SU-DHL-6 (cell line): ENCODE measurements at regions not wholly inside any gene's neighbourhood (a gene's known extent, or its start where the extent isn't known, plus 50 kb on each side); places are given as distances from the start of the nearest gene placed in this dataset.

Experiments
- H2AFZ ChIP-seq: fragments of 200-600 bp; sonication (generic); 2 replicates; pipeline ENCODE4 v1.6.1; 2014; ENCODE audit warnings: low read depth, mild to moderate bottlenecking, moderate library complexity, mixed read lengths, antibody characterized with exemption, low read length; ENCODE audit not compliant: severe bottlenecking
- H3F3A ChIP-seq: fragments of 200-600 bp; shearing (Covaris generic); 2 replicates; pipeline ENCODE4 v1.6.0; 2016; ENCODE audit warnings: antibody characterized with exemption, mild to moderate bottlenecking; ENCODE audit not compliant: insufficient read depth
- H3K27ac ChIP-seq: fragments of 200-600 bp; sonication (generic); 2 replicates; pipeline ENCODE4 v1.5.1; 2016; ENCODE audit warnings: low read depth, mild to moderate bottlenecking, low read length, moderate library complexity, mixed read lengths
- H3K27me3 ChIP-seq: fragments of 200-600 bp; sonication (generic), shearing (Covaris generic); 2 replicates; pipeline ENCODE4 v1.6.0; 2014; ENCODE audit warnings: mild to moderate bottlenecking, low read length
- H3K36me3 ChIP-seq: fragments of 200-600 bp; sonication (generic); 2 replicates; pipeline ENCODE4 v1.6.1; 2014; ENCODE audit warnings: mild to moderate bottlenecking, low read length, mixed read lengths
- H3K4me2 ChIP-seq: fragments of 300-600, 200-600 bp; shearing (Covaris generic), sonication (generic); 2 replicates; pipeline ENCODE4 v1.6.0; 2014; ENCODE audit warnings: low read length, low read depth, mild to moderate bottlenecking; ENCODE audit not compliant: poor library complexity, severe bottlenecking
- H3K4me3 ChIP-seq: fragments of 200-600 bp; sonication (generic); 2 replicates; pipeline ENCODE4 v1.5.1; 2014; ENCODE audit warnings: antibody characterized with exemption, low read length, mild to moderate bottlenecking, mixed read lengths; ENCODE audit not compliant: insufficient read depth, poor library complexity, severe bottlenecking
- H3K79me2 ChIP-seq: fragments of 200-600 bp; sonication (generic); 2 replicates; pipeline ENCODE4 v1.6.1; 2014; ENCODE audit warnings: mild to moderate bottlenecking, low read length, moderate library complexity; ENCODE audit not compliant: insufficient read depth
- H3K9ac ChIP-seq: fragments of 200-600 bp; sonication (generic); 2 replicates; pipeline ENCODE4 v1.7.0; 2014; ENCODE audit warnings: mild to moderate bottlenecking, low read length
- H3K9me2 ChIP-seq: fragments of 200-600 bp; sonication (generic); replicated peaks from 2 replicates; pipeline ENCODE4 v1.6.1; 2014; ENCODE audit warnings: low read length; ENCODE audit not compliant: insufficient read depth
- H3K9me3 ChIP-seq: fragments of 200-600 bp; sonication (generic); 2 replicates; pipeline ENCODE4 v1.6.1; 2014; ENCODE audit warnings: low read length, mixed read lengths; ENCODE audit not compliant: insufficient read depth
- H4K20me1 ChIP-seq: fragments of 200-600 bp; sonication (generic); 2 replicates; pipeline ENCODE4 v1.6.1; 2014; ENCODE audit warnings: low read depth, mild to moderate bottlenecking, antibody characterized with exemption, low read length, moderate library complexity, mixed read lengths
- CTCF ChIP-seq: fragments of 200-600 bp; sonication (generic); IDR thresholded peaks from one replicate; pipeline ENCODE4 v1.5.1; 2017; ENCODE audit warnings: antibody characterized with exemption, mild to moderate bottlenecking, low read length, moderate library complexity; ENCODE audit not compliant: insufficient read depth, poor library complexity, severe bottlenecking
- EZH2phosphoT487 ChIP-seq: fragments of 200-600 bp; sonication (generic), shearing (Covaris generic); conservative IDR thresholded peaks from 2 replicates; pipeline ENCODE4 v1.6.1; 2018; ENCODE audit warnings: mild to moderate bottlenecking, antibody characterized with exemption, low read length, moderate library complexity, mixed read lengths

- no peaks in the 10 kb centered on the region for H3K36me3 ChIP-seq
- TF ChIP-seq CTCF (no peak), EZH2phosphoT487 (no peak)
- no peak overlapping the region for H2AFZ ChIP-seq
- H3K9ac ChIP-seq: no peak overlapping the region
- H4K20me1 ChIP-seq: no peaks in the 10 kb centered on the region
- no peak overlapping the region for H3K4me3 ChIP-seq
- no peaks in the 10 kb centered on the region for H3F3A ChIP-seq
- no peak overlapping the region for H3K4me2 ChIP-seq
- H3K79me2 ChIP-seq: no peaks in the 10 kb centered on the region
- H3K27ac ChIP-seq: no peak overlapping the region
- no peaks in the 10 kb centered on the region for H3K9me2 ChIP-seq
- H3K27me3 ChIP-seq: no peaks in the 10 kb centered on the region
- no peaks in the 10 kb centered on the region for H3K9me3 ChIP-seq
Measured at GRCh38 chr6:91694016-91694654, 1107.3 kb upstream of the MAP3K7 start.

- H3F3A ChIP-seq: no peaks in the 10 kb centered on the region
- no peak overlapping the region for H3K27ac ChIP-seq
- H3K4me2 ChIP-seq: no peak overlapping the region
- no peaks in the 10 kb centered on the region for H3K9me3 ChIP-seq
- H3K9me2 ChIP-seq: no peaks in the 10 kb centered on the region
- H3K4me3 ChIP-seq: no peak overlapping the region
- H2AFZ ChIP-seq: no peak overlapping the region
- no peaks in the 10 kb centered on the region for H3K27me3 ChIP-seq
- no peaks in the 10 kb centered on the region for H4K20me1 ChIP-seq
- H3K79me2 ChIP-seq: no peaks in the 10 kb centered on the region
- no peaks in the 10 kb centered on the region for H3K36me3 ChIP-seq
- no peak overlapping the region for H3K9ac ChIP-seq
- TF ChIP-seq EZH2phosphoT487 (no peak), CTCF (no peak)
Measured at GRCh38 chr6:91691449-91691848, 1104.6 kb upstream of the MAP3K7 start.

DNA sequence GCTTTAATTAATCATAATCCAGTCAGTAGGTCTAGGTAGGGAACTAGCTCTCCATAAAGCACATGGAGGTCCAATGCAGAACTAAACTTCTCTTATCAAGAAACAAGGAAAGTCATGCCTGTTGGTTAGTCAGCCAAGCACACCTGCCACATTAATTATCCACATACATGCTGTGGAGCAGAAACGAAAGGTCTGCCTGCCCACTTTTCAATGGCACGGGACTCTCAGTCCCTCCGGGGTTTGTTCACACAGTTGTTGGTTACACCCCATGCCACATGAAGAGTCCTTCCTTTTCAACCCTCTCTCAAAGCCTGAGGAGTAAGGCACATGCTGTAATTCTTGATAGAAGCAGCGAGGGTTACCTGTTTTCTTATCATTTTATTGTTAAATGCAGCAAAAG, 1096.4 kb upstream of the MAP3K7 start:
- TF ChIP-seq CTCF: no peak
- no peak for TF ChIP-seq EZH2phosphoT487
- Histone ChIP-seq H3K4me2 (no peak overlapping the region), H3K36me3 (no peaks in the 10 kb centered on the region), H4K20me1 (no peaks in the 10 kb centered on the region), H3F3A (no peaks in the 10 kb centered on the region), H3K9ac (no peak overlapping the region), H2AFZ (no peak overlapping the region), H3K27me3 (no peaks in the 10 kb centered on the region), H3K79me2 (no peaks in the 10 kb centered on the region), H3K4me3 (no peak overlapping the region), H3K27ac (no peak overlapping the region), H3K9me2 (no peaks in the 10 kb centered on the region; the same call in 1 of the 2 replicates), H3K9me3 (no peaks in the 10 kb centered on the region)
